SK-N-SH (cell line): ENCODE measurements at regions not wholly inside any gene's neighbourhood (a gene's known extent, or its start where the extent isn't known, plus 50 kb on each side); places are given as distances from the start of the nearest gene placed in this dataset.

ENCODE experiments used
- EZH2phosphoT487 ChIP-seq: fragments of 200-600 bp; sonication (generic); IDR thresholded peaks from 2 replicates; pipeline ENCODE4 v1.6.1; 2017; ENCODE audit warnings: low read depth, mixed run types, mild to moderate bottlenecking, antibody characterized with exemption, moderate library complexity, borderline replicate concordance
- RCOR1 ChIP-seq: fragments of 150-350 bp; IDR thresholded peaks from 2 replicates; pipeline ENCODE4 v1.6.1; 2017; ENCODE audit warnings: antibody characterized with exemption, low read length
- YY1 ChIP-seq: IDR thresholded peaks from 2 replicates; pipeline ENCODE4 v1.4.0; 2012; ENCODE audit warnings: low read depth, mild to moderate bottlenecking
- TF ChIP-seq, protein P1 (sequence below): fragments of 200-600 bp; sonication (generic); IDR thresholded peaks from 2 replicates; pipeline ENCODE4 v1.6.1; 2017; ENCODE audit warnings: antibody characterized with exemption, mild to moderate bottlenecking, moderate library complexity

DNA sequence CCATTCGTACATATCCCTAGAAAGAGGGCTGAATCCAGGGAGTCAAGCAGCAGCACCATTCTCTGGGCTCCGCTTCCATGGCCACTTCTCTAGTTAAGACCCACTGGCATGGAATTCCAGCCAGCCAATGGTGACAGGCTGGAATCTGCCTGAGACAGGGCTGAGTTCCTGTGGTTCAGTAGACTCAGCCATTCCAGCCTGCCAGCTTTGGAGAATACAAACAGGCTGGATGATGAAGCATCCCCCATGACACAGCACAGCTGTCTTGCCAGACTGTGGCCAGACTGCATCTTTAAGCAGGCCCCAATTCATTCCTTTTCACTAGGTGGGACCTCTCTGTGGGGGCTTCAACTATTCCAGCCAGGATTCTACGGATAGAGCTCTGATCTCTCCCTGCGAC is 329.6 kb downstream of the XPNPEP1 start:
- TF ChIP-seq RCOR1 (no peak), YY1 (no peak), EZH2phosphoT487 (no peak)
- TF ChIP-seq, protein P1, sequence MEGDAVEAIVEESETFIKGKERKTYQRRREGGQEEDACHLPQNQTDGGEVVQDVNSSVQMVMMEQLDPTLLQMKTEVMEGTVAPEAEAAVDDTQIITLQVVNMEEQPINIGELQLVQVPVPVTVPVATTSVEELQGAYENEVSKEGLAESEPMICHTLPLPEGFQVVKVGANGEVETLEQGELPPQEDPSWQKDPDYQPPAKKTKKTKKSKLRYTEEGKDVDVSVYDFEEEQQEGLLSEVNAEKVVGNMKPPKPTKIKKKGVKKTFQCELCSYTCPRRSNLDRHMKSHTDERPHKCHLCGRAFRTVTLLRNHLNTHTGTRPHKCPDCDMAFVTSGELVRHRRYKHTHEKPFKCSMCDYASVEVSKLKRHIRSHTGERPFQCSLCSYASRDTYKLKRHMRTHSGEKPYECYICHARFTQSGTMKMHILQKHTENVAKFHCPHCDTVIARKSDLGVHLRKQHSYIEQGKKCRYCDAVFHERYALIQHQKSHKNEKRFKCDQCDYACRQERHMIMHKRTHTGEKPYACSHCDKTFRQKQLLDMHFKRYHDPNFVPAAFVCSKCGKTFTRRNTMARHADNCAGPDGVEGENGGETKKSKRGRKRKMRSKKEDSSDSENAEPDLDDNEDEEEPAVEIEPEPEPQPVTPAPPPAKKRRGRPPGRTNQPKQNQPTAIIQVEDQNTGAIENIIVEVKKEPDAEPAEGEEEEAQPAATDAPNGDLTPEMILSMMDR, result no peak
